HEK293 (cell line): ENCODE measurements at regions not wholly inside any gene's neighbourhood (a gene's known extent, or its start where the extent isn't known, plus 50 kb on each side); places are given as distances from the start of the nearest gene placed in this dataset.

Experiments used
- CTCF ChIA-PET: fragments of 350-600 bp; formaldehyde crosslinking; extraction: SDS; loops from one replicate; lab custom pipeline; 2021; ENCODE audit warnings: antibody characterized with exemption; lab: Yijun Ruan, JAX
- POLR2A ChIA-PET: fragments of 300-600 bp; formaldehyde crosslinking; extraction: SDS; loops from one replicate; lab custom pipeline; 2020; ENCODE audit warnings: antibody characterized with exemption, inconsistent platforms; lab: Yijun Ruan, JAX
- H3K27ac ChIP-seq: fragments of 200-500 bp; sonication (Bioruptor generic); 2 replicates; pipeline ENCODE4 v1.5.1; 2014; ENCODE audit warnings: low read depth, low read length, control low read depth, inconsistent platforms; ENCODE audit errors: extremely low read depth
- H3K36me3 ChIP-seq, 2 experiments: fragments of 200-500 bp in 1 of 2; sonication (Bioruptor generic) in 1 of 2; 1 replicate in 1 of 2; 2 replicates in 1 of 2; pipeline ENCODE4 v1.5.1; 2014 to 2017; ENCODE audit warnings: inconsistent platforms in 2 of 2, low read length in 2 of 2; ENCODE audit not compliant: control insufficient read depth in 2 of 2, insufficient read depth in 1 of 2
- H3K4me1 ChIP-seq: fragments of 200-500 bp; sonication (Bioruptor generic); 2 replicates; pipeline ENCODE4 v1.5.1; 2014; ENCODE audit warnings: mild to moderate bottlenecking, low read length, inconsistent platforms; ENCODE audit not compliant: control insufficient read depth, insufficient read depth
- H3K4me3 ChIP-seq: 2 replicates; pipeline ENCODE4 v1.5.1; 2011; ENCODE audit warnings: low read depth, mild to moderate bottlenecking, control low read depth, low read length, moderate library complexity
- H3K9me3 ChIP-seq: fragments of 200-500 bp; sonication (Bioruptor generic); 2 replicates; pipeline ENCODE4 v1.5.1; 2014; ENCODE audit warnings: low read depth, low read length, inconsistent platforms; ENCODE audit not compliant: control insufficient read depth, insufficient read depth
- BCL6B ChIP-seq: fragments of 450-650 bp; formaldehyde crosslinking; IDR thresholded peaks from 2 replicates; pipeline ENCODE4 v1.5.1; 2017; ENCODE audit warnings: missing biosample characterization, missing genetic modification characterization
- FEZF1 ChIP-seq: fragments of 450-650 bp; formaldehyde crosslinking; IDR thresholded peaks from 2 replicates; pipeline ENCODE4 v1.5.1; 2016; ENCODE audit warnings: missing biosample characterization, missing genetic modification characterization
- GLI2 ChIP-seq: fragments of 450-650 bp; formaldehyde crosslinking; IDR thresholded peaks from 2 replicates; pipeline ENCODE4; 2017; ENCODE audit warnings: missing biosample characterization, missing genetic modification characterization, low read depth, borderline replicate concordance
- HIC1 ChIP-seq: fragments of 450-650 bp; formaldehyde crosslinking; IDR thresholded peaks from 2 replicates; pipeline ENCODE4 v1.5.1; 2016; ENCODE audit warnings: missing biosample characterization, missing genetic modification characterization
- KLF17 ChIP-seq: fragments of 450-650 bp; formaldehyde crosslinking; IDR thresholded peaks from 2 replicates; pipeline ENCODE4 v1.5.1; 2016; ENCODE audit warnings: missing biosample characterization, missing genetic modification characterization
- MEIS1 ChIP-seq: sonication (generic); formaldehyde crosslinking; IDR thresholded peaks from 2 replicates; pipeline ENCODE4 v1.8.1; 2022; ENCODE audit warnings: missing genetic modification reagents, mild to moderate bottlenecking, borderline replicate concordance
- MZF1 ChIP-seq: fragments of 450-650 bp; formaldehyde crosslinking; IDR thresholded peaks from 2 replicates; pipeline ENCODE4 v1.5.1; 2017; ENCODE audit warnings: missing biosample characterization, missing genetic modification characterization, borderline replicate concordance
- PBX3 ChIP-seq: sonication (generic); formaldehyde crosslinking; IDR thresholded peaks from 2 replicates; pipeline ENCODE4 v1.8.1; 2022; ENCODE audit warnings: mild to moderate bottlenecking, moderate library complexity, missing genetic modification reagents
- SETDB1 ChIP-seq: IDR thresholded peaks from one replicate; pipeline ENCODE4 v1.6.1; 2017; ENCODE audit warnings: mild to moderate bottlenecking, low read length, moderate library complexity, mixed read lengths; ENCODE audit not compliant: insufficient read length
- SP3 ChIP-seq: fragments of 450-650 bp; formaldehyde crosslinking; IDR thresholded peaks from 2 replicates; pipeline ENCODE4 v1.5.1; 2016; ENCODE audit warnings: missing biosample characterization, missing genetic modification characterization
- YY1 ChIP-seq: fragments of 450-650 bp; formaldehyde crosslinking; IDR thresholded peaks from 2 replicates; pipeline ENCODE4 v1.5.1; 2018; ENCODE audit warnings: missing biosample characterization, missing genetic modification characterization
- ZBTB20 ChIP-seq: fragments of 450-650 bp; formaldehyde crosslinking; IDR thresholded peaks from 2 replicates; pipeline ENCODE4 v1.5.1; 2016; ENCODE audit warnings: missing biosample characterization, missing genetic modification characterization
- ZBTB26 ChIP-seq: fragments of 450-650 bp; formaldehyde crosslinking; optimal IDR thresholded peaks from 2 replicates; pipeline ENCODE3; 2016; ENCODE audit warnings: missing biosample characterization, mild to moderate bottlenecking, missing genetic modification characterization
- ZNF121 ChIP-seq: fragments of 450-650 bp; formaldehyde crosslinking; IDR thresholded peaks from 2 replicates; pipeline ENCODE4 v1.5.1; 2016; ENCODE audit warnings: missing biosample characterization, missing genetic modification characterization
- ZNF157 ChIP-seq: fragments of 450-650 bp; formaldehyde crosslinking; IDR thresholded peaks from 2 replicates; pipeline ENCODE4 v1.5.1; 2016; ENCODE audit warnings: missing biosample characterization, missing genetic modification characterization
- ZNF311 ChIP-seq: fragments of 450-650 bp; formaldehyde crosslinking; IDR thresholded peaks from 2 replicates; pipeline ENCODE4 v1.5.1; 2017; ENCODE audit warnings: missing biosample characterization, missing genetic modification characterization, borderline replicate concordance
- ZNF324 ChIP-seq: fragments of 450-650 bp; formaldehyde crosslinking; IDR thresholded peaks from 2 replicates; pipeline ENCODE4 v1.5.1; 2016; ENCODE audit warnings: missing biosample characterization, missing genetic modification characterization
- ZNF488 ChIP-seq: fragments of 450-650 bp; formaldehyde crosslinking; IDR thresholded peaks from 2 replicates; pipeline ENCODE4 v1.5.1; 2016; ENCODE audit warnings: missing biosample characterization, missing genetic modification characterization
- ZNF549 ChIP-seq: fragments of 450-650 bp; IDR thresholded peaks from 2 replicates; pipeline ENCODE4 v1.5.1; 2018; ENCODE audit warnings: missing biosample characterization, missing genetic modification characterization, mild to moderate bottlenecking, inconsistent platforms, moderate library complexity
- ZNF558 ChIP-seq: fragments of 450-650 bp; formaldehyde crosslinking; IDR thresholded peaks from 2 replicates; pipeline ENCODE4 v1.5.1; 2016; ENCODE audit warnings: missing biosample characterization, missing genetic modification characterization
- ZNF596 ChIP-seq: fragments of 450-650 bp; IDR thresholded peaks from 2 replicates; pipeline ENCODE4 v1.5.0; 2018; ENCODE audit warnings: missing biosample characterization, mild to moderate bottlenecking, missing genetic modification characterization, moderate library complexity
- ZNF624 ChIP-seq: fragments of 450-650 bp; formaldehyde crosslinking; IDR thresholded peaks from 2 replicates; pipeline ENCODE4 v1.5.1; 2017; ENCODE audit warnings: missing biosample characterization, missing genetic modification characterization
- ZNF677 ChIP-seq: fragments of 450-650 bp; IDR thresholded peaks from 2 replicates; pipeline ENCODE4 v1.5.0; 2018; ENCODE audit warnings: missing biosample characterization, mild to moderate bottlenecking, missing genetic modification characterization, moderate library complexity
- ZNF777 ChIP-seq: fragments of 450-650 bp; formaldehyde crosslinking; IDR thresholded peaks from 2 replicates; pipeline ENCODE4 v1.5.1; 2017; ENCODE audit warnings: missing biosample characterization, missing genetic modification characterization, borderline replicate concordance

GRCh38 chr1:56188855-56189254 is 390.5 kb downstream of the PLPP3 start (continued):
- TF ChIP-seq HIC1 (no peak), GLI2 (no peak), YY1 (tag by site-specific recombination) (no peak)

GRCh38 chr1:56188221-56188620 is 391.1 kb downstream of the PLPP3 start:
- Histone ChIP-seq H3K4me1 (peaks cover 3% of the 10 kb centered on the region; the same call in 1 of the 2 replicates), H3K4me3 (no peak overlapping the region), H3K36me3 (no peaks in the 10 kb centered on the region), H3K27ac (no peak overlapping the region), H3K9me3 (no peaks in the 10 kb centered on the region)
- ChIA-PET CTCF (interaction anchor here (0.7 to 1.1 kb wide), 2 partner anchors 390 to 479 kb away, joined by 3 read pairs; no protein-coding TSS in a partner anchor), POLR2A (no interaction called here)
- no peak for TF ChIP-seq ZNF121 (tag by site-specific recombination)
- TF ChIP-seq ZBTB20 = no peak
- no peak for TF ChIP-seq MEIS1 (CRISPR knock-in tag)
- no peak for TF ChIP-seq ZNF596
- TF ChIP-seq SP3 (tag by site-specific recombination) = no peak
- no peak for TF ChIP-seq ZNF324
- TF ChIP-seq PBX3 (CRISPR knock-in tag) = no peak
- TF ChIP-seq KLF17 (tag by site-specific recombination) = no peak
- no peak for TF ChIP-seq ZBTB26 (tag by site-specific recombination)

GRCh38 chr1:56187405-56187804 is 392.0 kb downstream of the PLPP3 start:
- H3K36me3 ChIP-seq = no peaks in the 10 kb centered on the region
- no peak for TF ChIP-seq ZNF549 (tag by site-specific recombination)
- no peak for TF ChIP-seq MZF1
- no peak for TF ChIP-seq ZNF677
- no peak for TF ChIP-seq FEZF1 (tag by site-specific recombination)
- no peak for TF ChIP-seq SETDB1
- no peak for TF ChIP-seq BCL6B
- no peak for TF ChIP-seq ZNF488 (tag by site-specific recombination)
- no peak for TF ChIP-seq ZNF624 (tag by site-specific recombination)
- TF ChIP-seq ZNF157 (tag by site-specific recombination) = no peak
- no peak for TF ChIP-seq ZNF311
- no peak for TF ChIP-seq ZNF777 (tag by site-specific recombination)
- no peak for TF ChIP-seq ZNF558 (tag by site-specific recombination)
- H3K4me3 ChIP-seq = no peak overlapping the region
- no peaks in the 10 kb centered on the region for H3K9me3 ChIP-seq
- H3K4me1 ChIP-seq = peaks cover 3% of the 10 kb centered on the region; the same call in 1 of the 2 replicates
- CTCF ChIA-PET = no interaction called here
- no peak overlapping the region for H3K27ac ChIP-seq
- POLR2A ChIA-PET = no interaction called here
